22Rv1 (cell line): ENCODE measurements at regions not wholly inside any gene's neighbourhood (a gene's known extent, or its start where the extent isn't known, plus 50 kb on each side); places are given as distances from the start of the nearest gene placed in this dataset.

ENCODE experiments used
- H3K27ac ChIP-seq: fragments of 450-650 bp; 2 replicates; pipeline ENCODE4 v1.5.1; 2017
- CTCF ChIP-seq: fragments of 450-650 bp; IDR thresholded peaks from 2 replicates; pipeline ENCODE4 v1.5.1; 2017; ENCODE audit warnings: mild to moderate bottlenecking
- ZFX ChIP-seq: fragments of 450-650 bp; IDR thresholded peaks from 2 replicates; pipeline ENCODE4 v1.6.1; 2017; ENCODE audit warnings: antibody characterized with exemption, borderline replicate concordance

- H3K27ac ChIP-seq = no peak overlapping the region
- TF ChIP-seq CTCF (no peak), ZFX (no peak)
Observed at GRCh38 chr16:6125483-6126259, 1028.1 kb upstream of the EEF2KMT start.

GRCh38 chr16:6124136-6124535 lies 1026.5 kb upstream of the EEF2KMT start:
- no peak overlapping the region for H3K27ac ChIP-seq
- TF ChIP-seq ZFX (no peak), CTCF (no peak)

- no peak overlapping the region for H3K27ac ChIP-seq
- TF ChIP-seq ZFX (no peak), CTCF (no peak)
Observed at GRCh38 chr16:6122401-6122800, 1024.8 kb upstream of the EEF2KMT start.

GRCh38 chr16:6114691-6115090 lies 1017.1 kb upstream of the EEF2KMT start:
- H3K27ac ChIP-seq = no peak overlapping the region
- no peak for TF ChIP-seq CTCF
- TF ChIP-seq ZFX = no peak

- H3K27ac ChIP-seq = no peak overlapping the region
- TF ChIP-seq ZFX (no peak), CTCF (no peak)
Observed at GRCh38 chr16:6113749-6114148, 1016.2 kb upstream of the EEF2KMT start.

GRCh38 chr16:6112700-6113099 lies 1015.1 kb upstream of the EEF2KMT start:
- H3K27ac ChIP-seq = no peak overlapping the region
- no peak for TF ChIP-seq CTCF

- no peak for TF ChIP-seq ZFX
- no peak for TF ChIP-seq CTCF
- H3K27ac ChIP-seq = no peak overlapping the region
Observed at GRCh38 chr16:6111390-6111789, 1013.8 kb upstream of the EEF2KMT start.
